GM19397 (cell line): ENCODE measurements at regions not wholly inside any gene's neighbourhood (a gene's known extent, or its start where the extent isn't known, plus 50 kb on each side); places are given as distances from the start of the nearest gene placed in this dataset.
A peak's percentile ranks its signal among the peaks of the same experiment; 100 is the strongest.

Source experiments
- ATAC-seq: cut with Tn5 transposase; IDR thresholded peaks from one replicate; pipeline ENCODE4 v1.9.1; 2021; ENCODE audit warnings: mild to moderate bottlenecking, moderate library complexity; ENCODE audit not compliant: unreplicated experiment

DNA sequence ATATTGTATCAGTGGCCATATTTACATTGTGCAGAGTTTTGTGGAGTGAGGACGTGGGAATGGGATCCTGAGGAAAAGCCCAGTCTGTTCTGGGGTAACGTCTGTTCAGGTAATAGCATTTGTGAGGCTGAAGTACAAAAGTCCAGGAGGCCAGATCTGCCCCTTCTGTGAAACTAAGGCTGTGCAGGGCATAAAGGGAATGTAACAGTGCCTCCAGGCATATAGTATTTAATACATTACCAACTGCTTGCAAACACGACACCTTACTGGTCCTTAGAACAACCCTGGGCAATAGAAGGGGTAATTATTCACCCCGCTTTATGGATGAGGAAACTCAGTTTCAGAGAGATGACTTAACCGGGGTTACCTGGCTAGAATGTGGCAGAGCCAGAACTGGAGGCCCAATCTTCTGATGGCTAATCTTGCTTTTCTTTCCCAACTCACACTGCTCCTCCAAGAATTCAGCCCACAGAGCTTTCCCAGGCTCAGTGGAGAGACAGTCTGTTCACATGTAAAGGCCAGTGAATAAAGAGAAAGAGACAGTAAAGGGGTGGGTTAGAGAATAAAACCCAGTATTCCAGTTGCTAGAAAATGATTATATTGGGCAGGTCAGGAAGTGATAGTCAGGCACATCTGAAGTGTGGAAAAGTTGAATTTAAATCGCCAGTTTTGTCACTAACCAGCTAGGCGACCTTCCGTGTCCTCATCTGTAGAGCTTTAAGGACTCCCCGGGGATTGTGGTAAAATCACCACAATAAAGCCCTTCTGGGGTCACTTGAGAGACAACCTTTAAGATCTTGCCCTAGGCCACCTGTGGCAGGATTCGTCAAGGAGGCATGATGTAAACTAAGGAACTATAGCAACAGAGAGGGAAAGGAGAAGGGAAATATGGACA is 280.7 kb upstream of the CITED2 start:
- no peak for ATAC-seq

DNA sequence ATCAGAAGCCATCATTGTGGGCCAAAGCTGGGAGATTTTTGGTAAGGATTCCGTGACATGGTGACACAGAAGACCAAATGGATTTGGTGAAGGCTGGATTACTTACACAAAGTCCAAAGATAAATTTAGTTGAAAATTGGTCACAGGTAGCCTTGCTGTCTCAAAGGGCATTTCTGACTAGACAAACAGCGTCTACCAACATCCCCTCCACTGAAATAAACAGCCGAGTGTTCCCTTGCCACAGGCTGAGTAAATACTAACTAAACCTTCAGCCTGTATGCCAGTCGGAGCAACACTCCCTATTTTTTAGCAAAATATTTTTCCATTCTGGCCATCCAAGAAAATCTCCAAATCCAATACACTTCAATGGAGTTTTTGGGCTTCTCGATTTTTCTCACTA is 279.9 kb upstream of the CITED2 start:
- no peak for ATAC-seq

DNA sequence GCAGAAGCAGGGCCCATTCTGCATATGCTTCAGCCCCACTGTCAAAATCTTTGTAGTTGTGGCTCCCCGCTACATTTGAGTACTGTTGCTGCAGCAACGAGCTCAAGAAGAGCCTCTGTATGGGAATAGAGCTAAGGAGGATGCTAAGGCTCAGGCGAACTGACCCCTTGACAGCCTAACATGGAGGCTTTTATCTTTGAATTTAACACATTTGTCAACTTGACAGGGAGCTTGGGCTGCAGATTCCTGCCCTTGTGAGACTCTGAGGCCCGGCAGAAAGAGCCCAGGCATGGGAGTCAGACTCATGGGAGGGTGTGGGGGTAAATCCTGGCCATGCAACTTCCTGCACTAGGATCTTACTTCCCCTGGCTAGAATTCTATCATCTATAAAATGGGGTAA is 278.7 kb upstream of the CITED2 start:
- no peak for ATAC-seq

DNA sequence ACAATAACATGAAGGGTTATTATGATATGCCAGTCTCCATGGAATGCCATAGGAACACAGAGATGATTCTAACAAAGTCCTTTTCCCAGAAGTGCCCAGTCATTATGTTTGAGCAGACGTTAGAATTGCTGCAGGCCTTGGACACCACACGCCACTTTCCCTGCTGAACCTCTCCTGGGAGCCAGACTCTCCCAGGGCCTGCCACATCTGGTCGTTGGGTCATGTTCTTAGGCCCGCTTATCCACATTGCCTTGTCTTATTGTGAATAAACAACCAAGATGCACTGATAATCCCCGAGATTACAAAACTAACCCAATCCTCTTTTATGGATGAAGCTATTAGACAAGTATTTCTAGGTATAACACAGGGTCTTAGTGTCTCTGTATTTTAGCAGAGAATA is 276.5 kb upstream of the CITED2 start:
- no peak for ATAC-seq

DNA sequence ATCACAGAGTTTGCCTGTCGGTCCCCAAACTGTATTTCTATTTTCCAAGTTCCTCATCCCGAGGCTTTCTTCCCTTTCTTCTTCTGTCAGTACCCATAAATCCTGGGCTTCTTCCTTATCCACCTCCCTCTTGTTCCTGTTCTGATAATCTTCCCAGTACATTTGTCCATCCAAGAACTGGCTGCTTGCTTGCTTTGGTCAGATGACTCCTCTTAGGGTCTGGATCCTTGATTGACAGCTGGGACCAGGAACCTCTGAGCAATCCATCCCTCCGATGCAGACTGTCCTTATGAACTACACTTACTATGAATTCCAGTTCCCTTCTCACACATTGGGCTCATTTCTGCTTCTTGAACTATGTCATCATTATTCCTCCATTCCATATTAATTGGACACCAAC is 275.3 kb upstream of the CITED2 start:
- ATAC-seq = no peak

DNA sequence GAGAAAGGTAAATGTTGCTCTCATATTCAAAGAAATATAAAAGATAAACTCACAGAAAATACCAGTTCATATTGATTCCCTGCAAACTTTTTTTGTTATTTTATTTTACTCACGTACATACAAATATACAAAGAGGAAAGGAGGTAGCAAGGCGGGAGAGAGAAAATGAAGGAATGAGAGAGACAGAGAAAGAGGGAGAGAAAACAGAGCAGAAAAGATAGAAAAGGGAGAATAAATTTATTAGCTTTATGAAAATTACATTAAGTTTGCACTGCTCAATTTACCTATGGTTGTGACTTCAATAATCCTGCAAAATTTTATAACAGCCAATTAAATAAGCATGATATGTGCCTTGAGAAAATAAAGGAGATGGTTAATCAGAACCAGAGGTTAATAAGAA is 274.7 kb upstream of the CITED2 start:
- ATAC-seq = no peak

DNA sequence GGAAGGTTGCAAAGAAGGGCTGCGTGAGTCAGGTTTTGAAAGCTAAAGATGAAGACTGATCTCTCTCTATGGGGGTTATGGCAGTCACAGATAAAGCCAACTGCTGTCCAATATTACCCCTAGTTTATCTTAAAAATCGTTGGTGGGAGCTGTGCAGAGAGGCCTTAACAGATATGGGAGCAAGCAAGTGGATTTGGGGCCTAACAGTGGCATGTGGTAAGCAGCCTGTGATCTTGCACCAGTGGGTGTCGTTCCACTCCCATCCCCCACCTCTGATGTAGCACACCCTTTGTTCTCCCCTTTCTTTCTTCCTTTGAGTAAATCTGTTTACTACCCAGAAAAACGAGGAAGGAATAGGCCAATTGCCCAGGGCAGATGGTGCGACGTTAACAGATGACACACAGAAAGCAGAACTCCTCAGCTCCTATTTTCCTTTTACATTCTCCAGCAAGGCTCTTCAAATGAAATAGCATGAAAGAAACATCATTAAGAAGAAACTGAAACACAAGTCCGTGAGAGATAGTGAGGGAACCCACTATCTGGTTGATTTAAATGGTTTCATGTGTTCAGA is 274.1 kb upstream of the CITED2 start:
- no peak for ATAC-seq

DNA sequence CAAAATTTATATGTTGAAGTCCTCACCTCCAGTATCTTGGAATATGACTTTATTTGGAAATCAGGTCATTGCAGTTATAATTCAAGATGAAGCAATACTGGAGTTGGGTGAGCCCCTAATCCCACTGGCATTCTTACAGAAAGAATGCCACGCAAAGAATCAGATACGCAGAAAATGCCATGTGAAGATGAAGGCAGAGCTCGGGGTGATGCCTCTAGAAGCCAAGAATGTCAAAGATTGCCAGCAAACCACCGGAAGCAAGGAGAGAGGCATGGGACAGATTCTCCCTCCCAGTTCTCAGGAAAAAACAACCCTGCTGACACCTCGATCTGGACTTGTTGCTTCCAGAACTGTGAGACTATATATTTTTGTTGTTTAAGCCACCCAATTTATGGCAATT is 273.4 kb upstream of the CITED2 start:
- no peak for ATAC-seq

DNA sequence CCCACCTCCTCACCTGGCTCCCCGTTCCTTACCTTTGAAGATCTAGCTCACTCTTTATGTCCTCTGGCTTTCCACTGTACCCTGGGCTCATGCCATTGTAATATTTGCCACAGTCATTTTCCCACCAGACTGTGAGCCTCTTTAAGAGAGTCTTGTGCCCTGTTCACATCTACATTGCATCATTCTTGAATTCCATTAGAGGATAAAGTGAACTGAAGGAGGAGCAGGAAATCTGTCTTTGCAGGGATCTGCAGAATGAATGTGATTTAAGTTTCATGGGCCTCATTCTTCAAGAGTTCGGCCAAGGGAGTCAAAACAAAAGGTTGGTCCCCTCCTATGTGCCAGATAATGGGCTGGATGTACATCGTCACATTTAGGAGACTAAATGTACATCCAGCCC is 272.6 kb upstream of the CITED2 start:
- no peak for ATAC-seq

DNA sequence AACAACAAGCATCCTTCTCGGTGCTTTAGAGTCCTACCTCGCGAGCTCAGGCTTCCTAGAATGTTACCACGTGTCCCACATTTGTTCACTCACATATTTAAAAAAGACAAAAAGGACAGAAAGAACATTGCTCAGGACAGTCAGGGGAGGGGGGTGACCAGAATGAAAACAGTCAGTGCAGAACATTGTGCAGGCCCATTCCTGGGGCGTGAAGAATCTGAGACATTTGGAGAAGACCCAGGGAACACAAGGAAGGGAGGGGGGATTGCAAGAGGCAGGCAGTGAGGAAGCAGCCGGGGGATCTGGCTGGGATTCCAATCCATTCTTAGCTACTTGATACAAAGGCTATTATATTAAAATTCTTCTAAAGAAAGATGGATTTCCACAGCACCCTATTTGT is 270.4 kb upstream of the CITED2 start:
- no peak for ATAC-seq

DNA sequence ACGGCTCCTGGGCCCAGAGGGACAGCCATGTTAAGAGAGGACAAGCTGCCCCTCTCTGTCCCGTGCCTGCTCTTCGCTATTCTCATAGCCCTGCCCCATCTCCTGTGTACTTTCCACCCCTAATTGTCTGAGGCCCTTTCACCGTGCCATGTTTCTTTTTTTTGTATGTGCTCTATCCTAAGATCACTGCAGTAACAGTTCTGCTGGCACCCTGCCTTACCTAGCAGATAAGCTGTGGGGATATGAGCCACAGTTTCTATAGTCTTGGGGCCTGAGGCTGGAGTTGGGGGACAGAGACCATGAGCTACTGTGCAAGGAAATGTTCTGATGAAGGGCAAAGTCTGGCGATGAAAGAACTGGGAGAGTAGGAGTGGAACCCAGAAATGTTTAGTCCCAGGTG is 269.5 kb upstream of the CITED2 start:
- ATAC-seq = no peak

DNA sequence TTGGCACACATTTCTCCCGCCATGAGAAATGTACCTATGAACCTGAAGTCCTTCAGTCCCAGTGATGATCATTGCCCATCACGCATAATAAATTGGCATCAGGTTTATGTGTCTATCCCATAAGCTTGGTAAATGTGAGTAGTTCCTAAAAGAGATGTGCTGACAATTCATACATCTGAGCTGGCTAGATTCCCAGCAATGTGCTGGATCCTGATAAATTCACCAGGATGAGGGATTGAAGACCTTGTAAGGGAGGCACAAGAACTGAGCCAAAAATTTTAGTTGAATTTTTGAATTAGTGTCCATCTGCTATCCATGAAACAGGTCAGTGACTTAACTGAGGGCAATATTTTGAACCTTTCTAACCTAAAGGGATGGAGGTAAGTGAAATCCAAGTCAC is 267.9 kb upstream of the CITED2 start:
- ATAC-seq = no peak

DNA sequence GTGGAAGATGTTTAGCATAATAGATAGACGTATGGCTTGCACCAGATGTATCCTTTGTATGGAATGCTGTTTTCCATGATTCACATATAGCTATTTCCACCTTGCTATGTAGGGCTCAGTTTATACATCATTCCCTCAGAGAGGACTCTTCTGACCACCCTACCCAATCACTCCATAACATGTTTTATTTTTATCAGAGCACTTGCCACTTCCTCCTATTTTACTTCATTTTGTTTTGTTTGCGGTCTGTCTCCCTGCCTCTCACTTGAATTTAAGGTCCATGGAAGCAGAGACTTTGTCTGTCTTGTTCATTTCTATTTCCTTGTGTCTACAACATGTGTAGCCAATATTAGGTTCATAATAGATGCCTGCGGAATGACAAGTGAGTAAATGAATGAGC is 266.9 kb upstream of the CITED2 start:
- no peak for ATAC-seq

DNA sequence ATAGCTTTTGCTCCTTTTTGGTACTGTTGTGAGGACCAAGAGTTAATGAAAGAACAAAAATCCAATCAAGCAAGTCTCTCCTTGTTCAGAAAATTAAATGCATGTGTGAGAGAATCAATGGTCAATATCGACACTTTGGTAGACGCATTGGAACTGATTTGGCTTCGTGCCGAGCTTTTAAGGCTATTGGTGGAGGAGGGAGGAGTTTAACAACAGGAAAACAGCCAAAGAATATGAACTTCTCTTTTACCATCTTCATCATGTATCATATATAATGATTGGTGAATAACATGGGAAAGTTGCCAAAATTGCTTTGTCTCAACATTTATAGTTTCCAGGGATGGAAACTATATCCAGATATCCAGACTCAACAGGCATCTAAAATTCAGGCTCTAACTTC is 266.5 kb upstream of the CITED2 start:
- no peak for ATAC-seq

DNA sequence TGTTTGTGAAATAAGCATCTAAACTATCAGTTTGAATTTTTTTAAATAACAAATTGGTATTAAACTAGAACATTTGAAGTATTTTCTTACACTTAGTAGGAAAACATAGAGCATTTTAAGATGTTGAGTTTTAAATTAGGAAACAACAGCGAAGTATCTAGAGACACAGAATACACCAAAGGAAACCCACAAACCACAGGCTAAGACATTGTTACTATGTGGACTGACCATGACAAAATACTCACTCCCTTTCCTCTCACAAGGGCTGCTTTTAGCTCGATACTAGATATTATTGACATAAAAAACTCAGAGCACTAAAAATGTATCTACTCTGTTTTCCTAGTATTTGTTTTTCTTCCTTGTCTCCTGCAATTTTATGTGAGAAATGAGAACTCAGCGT is 266.0 kb upstream of the CITED2 start:
- ATAC-seq = peak; percentile 76

DNA sequence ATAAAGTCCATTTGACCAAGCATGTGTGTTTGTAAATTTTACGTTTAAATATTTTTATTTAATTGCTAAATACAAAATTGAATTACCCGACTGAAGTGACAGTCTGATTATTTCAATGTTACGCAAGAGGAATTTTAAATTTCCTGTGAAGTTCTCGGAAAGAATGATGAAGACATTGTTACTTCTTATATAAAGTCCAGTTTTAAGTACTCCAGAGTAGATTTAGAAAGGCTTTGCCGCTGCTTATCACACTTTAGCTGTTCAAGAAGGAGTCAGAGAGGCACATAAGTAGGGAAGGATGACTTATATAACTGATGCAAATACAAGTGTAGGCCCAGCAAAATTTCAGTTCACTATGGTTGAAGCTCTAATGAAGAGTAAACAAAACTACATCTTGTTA is 265.1 kb upstream of the CITED2 start:
- ATAC-seq = no peak

DNA sequence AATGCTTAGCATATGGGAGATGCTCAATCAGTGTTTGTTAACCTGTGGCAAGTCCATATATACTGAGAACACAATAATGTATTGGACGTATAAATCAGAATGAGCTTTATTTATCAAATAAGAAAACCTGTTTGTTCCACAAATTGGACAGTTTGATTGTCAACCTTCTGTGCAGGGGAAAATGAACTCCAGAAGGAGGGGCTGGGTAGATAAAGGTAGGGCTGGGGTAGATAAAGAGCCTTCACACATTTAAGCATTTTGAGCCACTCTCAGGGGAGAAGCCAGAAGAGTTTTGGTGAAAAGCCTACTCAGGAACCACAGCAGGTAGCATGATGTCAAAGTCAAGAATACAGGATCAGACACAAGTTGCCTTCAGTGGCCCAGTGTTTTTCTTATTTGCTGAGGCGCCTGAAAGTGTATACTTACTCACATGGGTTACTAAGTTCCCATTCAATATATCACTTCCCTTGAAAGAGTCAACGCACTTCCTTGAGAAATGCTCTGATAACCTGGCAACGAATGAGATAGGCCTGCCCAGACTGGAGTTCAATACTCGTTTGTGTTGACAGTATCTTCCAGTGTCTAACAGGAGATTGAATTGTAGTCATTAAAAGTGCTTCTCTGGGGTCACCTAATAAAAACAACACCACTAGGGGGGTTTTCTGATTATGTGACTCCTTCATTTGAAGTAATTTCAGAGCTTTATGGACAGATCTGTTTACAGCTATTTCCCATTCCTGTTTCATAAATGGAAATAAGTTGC is 263.9 kb upstream of the CITED2 start:
- ATAC-seq = no peak

DNA sequence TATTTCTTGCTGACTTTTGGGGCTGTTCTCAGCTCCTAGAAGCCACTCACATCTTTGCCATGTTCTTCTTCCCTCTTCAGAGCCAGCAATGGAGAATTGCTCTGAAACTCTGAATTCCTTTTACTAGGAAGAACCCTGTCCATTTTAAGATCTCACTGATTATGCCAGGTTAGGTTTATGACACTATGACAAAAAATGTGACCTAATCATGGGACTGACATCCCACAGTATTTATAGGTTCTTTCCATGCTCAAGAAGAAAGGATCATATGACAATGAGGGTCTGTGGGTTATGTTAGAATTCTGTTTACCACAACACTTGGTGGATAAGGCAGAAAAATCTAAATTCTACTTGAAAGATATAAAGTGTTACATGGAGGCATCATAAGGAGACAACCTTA is 263.3 kb upstream of the CITED2 start:
- no peak for ATAC-seq

DNA sequence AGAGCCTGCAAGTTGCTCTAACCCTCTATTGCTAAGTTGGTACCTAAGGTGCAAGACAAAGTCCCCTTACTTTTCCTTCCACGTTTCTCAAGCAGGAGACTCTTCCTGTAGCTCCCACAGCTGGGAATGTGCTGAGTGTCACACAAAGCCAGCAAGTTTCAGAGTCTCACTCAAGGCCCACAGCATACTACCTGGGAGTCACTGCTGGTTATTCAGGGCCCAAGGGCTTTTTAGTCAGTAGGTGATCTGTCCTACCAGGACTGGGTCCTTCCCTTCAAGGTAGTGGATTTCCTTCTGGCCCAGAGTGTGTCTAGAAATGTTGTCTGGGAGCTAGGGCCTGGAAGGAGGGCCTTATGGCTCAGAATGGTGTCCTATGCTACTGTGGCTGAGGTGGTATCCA is 261.9 kb upstream of the CITED2 start:
- no peak for ATAC-seq

DNA sequence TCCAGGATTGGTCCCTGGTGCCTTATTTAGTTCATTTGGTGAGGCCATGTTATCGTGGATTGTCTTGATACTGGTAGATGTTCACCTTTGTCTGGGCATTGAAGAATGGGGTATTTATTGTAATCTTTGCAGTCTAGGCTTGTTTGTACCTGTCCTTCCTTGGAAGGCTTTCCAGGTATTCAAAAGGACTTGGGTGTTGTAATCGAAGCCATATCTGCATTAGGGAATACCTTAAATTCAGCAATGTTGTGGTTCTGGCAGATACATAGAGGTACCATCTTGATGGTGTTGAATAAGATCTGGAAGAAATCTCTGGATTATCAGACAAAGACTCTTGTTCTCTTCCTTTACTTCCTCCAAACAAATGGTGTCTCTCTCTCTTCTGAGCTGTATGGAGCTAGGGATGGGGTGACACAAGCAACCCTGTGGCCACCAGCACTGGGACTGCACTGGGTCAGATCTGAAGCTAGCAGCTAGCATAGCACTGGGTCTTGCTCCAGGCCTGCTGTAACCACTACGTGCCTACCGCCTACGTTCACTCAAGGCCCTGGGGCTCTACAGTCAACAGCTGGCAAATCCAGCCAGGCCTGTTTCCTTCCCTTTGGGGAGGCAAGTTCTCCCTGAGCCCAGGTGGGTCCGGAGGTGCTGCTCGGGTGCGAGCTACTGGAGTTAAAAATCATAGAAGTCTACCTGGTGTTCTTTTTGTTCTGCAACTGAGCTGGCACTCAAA is 261.1 kb upstream of the CITED2 start:
- no peak for ATAC-seq

DNA sequence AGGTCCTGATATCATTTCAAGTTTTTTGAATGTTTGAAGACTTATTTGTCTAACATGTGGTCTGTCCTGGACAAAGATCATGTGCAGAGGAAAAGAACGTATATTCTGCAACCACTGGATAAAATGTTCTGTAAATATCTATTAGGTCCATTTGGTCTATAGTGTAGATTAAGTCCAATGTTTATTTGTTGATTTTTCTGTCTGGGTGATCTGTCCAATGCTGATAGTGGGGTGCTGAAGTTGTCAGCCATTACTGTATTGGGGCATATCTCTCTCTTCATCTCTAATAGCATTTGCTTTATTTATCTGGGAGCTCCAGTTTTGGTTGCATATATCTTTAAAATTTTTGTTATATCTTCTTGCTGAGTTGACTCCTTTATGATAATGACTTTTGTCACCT is 258.4 kb upstream of the CITED2 start:
- no peak for ATAC-seq
